PC-3 (cell line): ENCODE measurements at regions not wholly inside any gene's neighbourhood (a gene's known extent, or its start where the extent isn't known, plus 50 kb on each side); places are given as distances from the start of the nearest gene placed in this dataset.

ENCODE experiments used
- ATAC-seq: fragments of 200-7000 bp; cut with Tn5 transposase; 2 replicates; pipeline ENCODE4 v1.9.1; 2020; ENCODE audit warnings: mild to moderate bottlenecking, moderate library complexity
- BruUV-seq: library from RNA; stranded (reverse); fragments of 400-500 nt; replicated peaks from 2 replicates; lab custom pipeline; 2021; lab: Mats Ljungman, UMichigan
- CTCF ChIA-PET: fragments of 300-600 bp; sonication (Branson Sonifier 250); formaldehyde crosslinking; loops from one replicate; lab custom pipeline; 2022; ENCODE audit warnings: antibody characterized with exemption; lab: Charles Lee
- POLR2A ChIA-PET: fragments of 300-600 bp; sonication (Branson Sonifier 250); formaldehyde crosslinking; loops from one replicate; lab custom pipeline; 2022; ENCODE audit warnings: antibody characterized with exemption; ENCODE audit not compliant: unreplicated experiment; lab: Charles Lee
- DNase-seq: peaks from one replicate; pipeline ENCODE4 v3.0.0-alpha.2; 2015
- H2AFZ ChIP-seq: fragments of 300-600 bp; sonication (generic); 2 replicates; pipeline ENCODE4 v1.6.0; 2016; ENCODE audit warnings: antibody characterized with exemption, low read length
- H3F3A ChIP-seq: fragments of 300-600 bp; sonication (generic); one replicate; pipeline ENCODE4 v1.6.0; 2017; ENCODE audit warnings: antibody characterized with exemption, low read length, control low read depth, mild to moderate bottlenecking; ENCODE audit not compliant: unreplicated experiment
- H3K27ac ChIP-seq: fragments of 300-600 bp; sonication (generic); 2 replicates; pipeline ENCODE4 v1.5.1; 2016; ENCODE audit warnings: mild to moderate bottlenecking, low read length
- H3K27me3 ChIP-seq: fragments of 300-600 bp; sonication (generic); 2 replicates; pipeline ENCODE4 v1.6.1; 2016; ENCODE audit warnings: low read length, mixed read lengths
- H3K36me3 ChIP-seq: fragments of 300-600 bp; sonication (generic); 2 replicates; pipeline ENCODE4 v1.6.1; 2016; ENCODE audit warnings: low read depth, mixed run types, low read length, mixed read lengths
- H3K4me1 ChIP-seq: fragments of 300-600 bp; sonication (generic); 2 replicates; pipeline ENCODE4 v1.5.1; 2016; ENCODE audit warnings: low read length; ENCODE audit not compliant: insufficient read depth
- H3K4me2 ChIP-seq: fragments of 300-600 bp; sonication (generic); 2 replicates; pipeline ENCODE4 v1.6.0; 2016; ENCODE audit warnings: low read length
- H3K4me3 ChIP-seq: fragments of 300-600 bp; sonication (generic); 2 replicates; pipeline ENCODE4 v1.5.1; 2016; ENCODE audit warnings: mild to moderate bottlenecking, low read length, mixed read lengths
- H3K79me2 ChIP-seq: fragments of 300-600 bp; sonication (generic); 2 replicates; pipeline ENCODE4 v1.6.1; 2017; ENCODE audit warnings: low read length, mixed read lengths
- H3K9ac ChIP-seq: fragments of 300-600 bp; sonication (generic); 2 replicates; pipeline ENCODE4 v1.6.0; 2016; ENCODE audit warnings: mild to moderate bottlenecking, low read length
- H3K9me2 ChIP-seq: fragments of 300-600 bp; sonication (generic); replicated peaks from 2 replicates; pipeline ENCODE4 v1.6.1; 2016; ENCODE audit warnings: mixed run types, low read length, mixed read lengths
- H3K9me3 ChIP-seq: fragments of 300-600 bp; sonication (generic); 2 replicates; pipeline ENCODE4 v1.6.1; 2016; ENCODE audit warnings: low read length, mixed read lengths
- H4K20me1 ChIP-seq: fragments of 300-600 bp; sonication (generic); 2 replicates; pipeline ENCODE4 v1.6.1; 2016; ENCODE audit warnings: low read length, mixed read lengths
- EZH2 ChIP-seq: fragments of 300-600 bp; sonication (generic); IDR thresholded peaks from one replicate; pipeline ENCODE4 v1.6.1; 2017; ENCODE audit warnings: antibody characterized with exemption, mild to moderate bottlenecking, low read length; ENCODE audit not compliant: unreplicated experiment
- EZH2phosphoT487 ChIP-seq: fragments of 300-600 bp; sonication (generic); IDR thresholded peaks from 2 replicates; pipeline ENCODE4 v1.6.1; 2018; ENCODE audit warnings: mild to moderate bottlenecking, antibody characterized with exemption, low read length, borderline replicate concordance
- intact Hi-C: fragments of 100-400 bp; cut with micrococcal nuclease; formaldehyde crosslinking; loops from 2 replicates; pipeline ENCODE4 v1.9.0; 2023
- TF ChIP-seq, protein P1 (sequence below): fragments of 300-600 bp; sonication (generic); conservative IDR thresholded peaks from 2 replicates; pipeline ENCODE4 v1.5.1; 2017; ENCODE audit warnings: antibody characterized with exemption, low read depth, mild to moderate bottlenecking, low read length

DNA sequence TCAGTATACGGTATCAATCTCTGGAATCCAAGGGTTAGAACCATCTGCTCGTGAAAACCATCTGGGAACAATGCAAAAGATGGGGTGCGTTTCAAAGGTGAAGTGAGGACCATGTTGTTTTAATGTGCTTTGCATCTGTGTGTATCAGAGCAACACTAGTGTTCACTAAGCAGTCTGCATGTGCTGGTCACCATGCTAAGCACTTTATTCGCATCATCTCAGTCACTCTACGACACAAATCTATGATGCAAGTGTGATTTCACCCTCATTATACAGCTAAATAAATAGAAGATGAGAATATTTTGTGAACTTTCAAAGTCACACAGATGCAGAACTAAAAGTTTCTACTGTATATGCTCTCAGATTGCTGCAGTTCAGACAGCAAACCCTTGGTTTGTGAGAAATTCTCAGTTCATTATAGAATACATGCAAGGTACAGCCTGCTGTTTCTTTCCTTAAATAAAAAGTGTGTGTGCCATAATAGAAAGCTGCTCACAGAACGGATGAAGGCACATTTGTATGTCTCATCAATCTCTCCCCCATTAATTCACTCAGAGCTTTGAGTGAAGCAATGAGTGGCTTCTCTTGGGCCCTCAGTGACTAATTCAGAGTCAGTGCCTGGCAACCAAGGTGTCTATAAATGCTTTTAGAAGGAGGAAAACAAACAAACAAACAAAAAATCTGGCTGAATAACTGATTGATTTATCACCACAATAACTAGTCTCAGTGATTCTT lies 652.8 kb upstream of the SOX11 start:
- BruUV-seq = no TSS peak
- H3K9me3 ChIP-seq = no peaks in the 10 kb centered on the region
- no peaks in the 10 kb centered on the region for H3K36me3 ChIP-seq
- no peaks in the 10 kb centered on the region for H4K20me1 ChIP-seq
- H3K79me2 ChIP-seq = no peaks in the 10 kb centered on the region
- no peak for DNase-seq
- ATAC-seq = no peak
- no peaks in the 10 kb centered on the region for H3K4me1 ChIP-seq
- H3K27ac ChIP-seq = no peak overlapping the region
- intact Hi-C loops = no loop called here
- no peaks in the 10 kb centered on the region for H3K27me3 ChIP-seq
- no peak overlapping the region for H2AFZ ChIP-seq
- TF ChIP-seq EZH2 (no peak), EZH2phosphoT487 (no peak)
- TF ChIP-seq, protein P1, sequence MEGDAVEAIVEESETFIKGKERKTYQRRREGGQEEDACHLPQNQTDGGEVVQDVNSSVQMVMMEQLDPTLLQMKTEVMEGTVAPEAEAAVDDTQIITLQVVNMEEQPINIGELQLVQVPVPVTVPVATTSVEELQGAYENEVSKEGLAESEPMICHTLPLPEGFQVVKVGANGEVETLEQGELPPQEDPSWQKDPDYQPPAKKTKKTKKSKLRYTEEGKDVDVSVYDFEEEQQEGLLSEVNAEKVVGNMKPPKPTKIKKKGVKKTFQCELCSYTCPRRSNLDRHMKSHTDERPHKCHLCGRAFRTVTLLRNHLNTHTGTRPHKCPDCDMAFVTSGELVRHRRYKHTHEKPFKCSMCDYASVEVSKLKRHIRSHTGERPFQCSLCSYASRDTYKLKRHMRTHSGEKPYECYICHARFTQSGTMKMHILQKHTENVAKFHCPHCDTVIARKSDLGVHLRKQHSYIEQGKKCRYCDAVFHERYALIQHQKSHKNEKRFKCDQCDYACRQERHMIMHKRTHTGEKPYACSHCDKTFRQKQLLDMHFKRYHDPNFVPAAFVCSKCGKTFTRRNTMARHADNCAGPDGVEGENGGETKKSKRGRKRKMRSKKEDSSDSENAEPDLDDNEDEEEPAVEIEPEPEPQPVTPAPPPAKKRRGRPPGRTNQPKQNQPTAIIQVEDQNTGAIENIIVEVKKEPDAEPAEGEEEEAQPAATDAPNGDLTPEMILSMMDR = no peak
- no peak overlapping the region for H3K9ac ChIP-seq
- H3F3A ChIP-seq = no peaks in the 10 kb centered on the region
- ChIA-PET POLR2A (no interaction called here), CTCF (no interaction called here)
- no peak overlapping the region for H3K4me2 ChIP-seq
- no peaks in the 10 kb centered on the region for H3K9me2 ChIP-seq
- H3K4me3 ChIP-seq = no peak overlapping the region

GRCh38 chr2:5040571-5040970 lies 651.6 kb upstream of the SOX11 start:
- DNase-seq (no peak), ATAC-seq (no peak)
- H3K4me3 ChIP-seq = no peak overlapping the region
- ChIA-PET CTCF (no interaction called here), POLR2A (no interaction called here)
- H3K36me3 ChIP-seq = no peaks in the 10 kb centered on the region
- H3F3A ChIP-seq = no peaks in the 10 kb centered on the region
- H3K9ac ChIP-seq = no peak overlapping the region
- no TSS peak for BruUV-seq
- no peaks in the 10 kb centered on the region for H3K27me3 ChIP-seq
- intact Hi-C loops = no loop called here
- H3K4me2 ChIP-seq = no peak overlapping the region
- no peaks in the 10 kb centered on the region for H3K9me3 ChIP-seq
- no peaks in the 10 kb centered on the region for H3K4me1 ChIP-seq
- H2AFZ ChIP-seq = no peak overlapping the region
- no peaks in the 10 kb centered on the region for H4K20me1 ChIP-seq
- H3K79me2 ChIP-seq = no peaks in the 10 kb centered on the region
- TF ChIP-seq, protein P1 = no peak
- no peak for TF ChIP-seq EZH2phosphoT487
- H3K9me2 ChIP-seq = no peaks in the 10 kb centered on the region
- no peak overlapping the region for H3K27ac ChIP-seq

DNA sequence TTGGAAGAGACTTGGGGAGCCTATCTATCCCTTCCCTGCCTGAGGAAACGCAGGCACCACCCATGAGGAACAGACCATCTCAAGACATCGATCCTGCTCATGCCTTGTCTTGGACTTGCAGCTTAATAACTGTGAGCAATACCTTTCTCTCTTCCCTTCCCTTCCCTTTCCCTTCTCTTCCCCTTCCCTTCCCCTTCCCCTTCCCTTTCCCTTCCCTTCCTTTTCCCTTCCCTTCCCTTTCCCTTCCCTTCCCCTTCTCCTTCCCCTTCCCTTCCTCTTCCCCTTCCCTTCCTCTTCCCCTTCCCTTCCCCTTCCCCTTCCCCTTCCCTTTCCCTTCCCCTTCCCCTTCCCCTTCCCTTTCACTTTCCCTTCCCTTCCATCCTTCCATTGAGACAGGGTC lies 650.7 kb upstream of the SOX11 start:
- no TSS peak for BruUV-seq
- H3K36me3 ChIP-seq = no peaks in the 10 kb centered on the region
- no peaks in the 10 kb centered on the region for H3K9me2 ChIP-seq
- no peaks in the 10 kb centered on the region for H3K4me1 ChIP-seq
- no peak overlapping the region for H3K27ac ChIP-seq
- no peaks in the 10 kb centered on the region for H3F3A ChIP-seq
- H3K4me3 ChIP-seq = no peak overlapping the region
- H3K9me3 ChIP-seq = no peaks in the 10 kb centered on the region
- H4K20me1 ChIP-seq = no peaks in the 10 kb centered on the region
- H3K27me3 ChIP-seq = no peaks in the 10 kb centered on the region
- DNase-seq (no peak), ATAC-seq (no peak)
- ChIA-PET POLR2A (no interaction called here), CTCF (no interaction called here)
- no peak overlapping the region for H2AFZ ChIP-seq
- no peak overlapping the region for H3K4me2 ChIP-seq
- H3K9ac ChIP-seq = no peak overlapping the region
- no peaks in the 10 kb centered on the region for H3K79me2 ChIP-seq
- TF ChIP-seq EZH2 (no peak), EZH2phosphoT487 (no peak)
- TF ChIP-seq, protein P1 = no peak
- intact Hi-C loops = no loop called here
